ENCODE measurements at regions not wholly inside any gene's neighbourhood (a gene's known extent, or its start where the extent isn't known, plus 50 kb on each side); places are given as distances from the start of the nearest gene placed in this dataset.

GRCh38 chr6:14917109-14917910 is 328.6 kb upstream of the JARID2 start:
- Histone ChIP-seq H3K27ac (ENCODE audit: insufficient read depth, low read length) (no peak overlapping the region), H2AFZ (ENCODE audit: low read length) (no peak overlapping the region), H3K9ac (ENCODE audit: insufficient read depth, low read length) (no peak overlapping the region), H4K20me1 (ENCODE audit: control insufficient read depth, extremely low read depth, insufficient read depth, low read length) (no peaks in the 10 kb centered on the region), H3K9me3 (ENCODE audit: control insufficient read depth, insufficient read depth, low read depth, low read length) (no peaks in the 10 kb centered on the region), H3K4me3 (replicated peaks in 1 of 4; ENCODE audit: control extremely low read depth in 1 of 4, insufficient read depth in 1 of 4, low read depth in 3 of 4, low read length in 4 of 4) (no peak overlapping the region), H3K4me1 (ENCODE audit: control insufficient read depth, extremely low read depth, insufficient read depth, low read length) (no peaks in the 10 kb centered on the region), H3K36me3 (ENCODE audit: control insufficient read depth, insufficient read depth, low read length) (no peaks in the 10 kb centered on the region), H3K79me2 (ENCODE audit: control insufficient read depth, insufficient read depth, low read length) (no peaks in the 10 kb centered on the region), H3K27me3 (ENCODE audit: control insufficient read depth, insufficient read depth, low read length) (no peaks in the 10 kb centered on the region), H3K4me2 (ENCODE audit: extremely low read depth, insufficient read depth, low read length) (no peak overlapping the region)
- TF ChIP-seq, protein P1, sequence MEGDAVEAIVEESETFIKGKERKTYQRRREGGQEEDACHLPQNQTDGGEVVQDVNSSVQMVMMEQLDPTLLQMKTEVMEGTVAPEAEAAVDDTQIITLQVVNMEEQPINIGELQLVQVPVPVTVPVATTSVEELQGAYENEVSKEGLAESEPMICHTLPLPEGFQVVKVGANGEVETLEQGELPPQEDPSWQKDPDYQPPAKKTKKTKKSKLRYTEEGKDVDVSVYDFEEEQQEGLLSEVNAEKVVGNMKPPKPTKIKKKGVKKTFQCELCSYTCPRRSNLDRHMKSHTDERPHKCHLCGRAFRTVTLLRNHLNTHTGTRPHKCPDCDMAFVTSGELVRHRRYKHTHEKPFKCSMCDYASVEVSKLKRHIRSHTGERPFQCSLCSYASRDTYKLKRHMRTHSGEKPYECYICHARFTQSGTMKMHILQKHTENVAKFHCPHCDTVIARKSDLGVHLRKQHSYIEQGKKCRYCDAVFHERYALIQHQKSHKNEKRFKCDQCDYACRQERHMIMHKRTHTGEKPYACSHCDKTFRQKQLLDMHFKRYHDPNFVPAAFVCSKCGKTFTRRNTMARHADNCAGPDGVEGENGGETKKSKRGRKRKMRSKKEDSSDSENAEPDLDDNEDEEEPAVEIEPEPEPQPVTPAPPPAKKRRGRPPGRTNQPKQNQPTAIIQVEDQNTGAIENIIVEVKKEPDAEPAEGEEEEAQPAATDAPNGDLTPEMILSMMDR (conservative IDR thresholded peaks at IDR 0.05 in 1 of 2, IDR thresholded peaks at IDR 0.05 in 1 of 2; ENCODE audit: low read depth in 1 of 2, low read length in 2 of 2): no peak
- TF ChIP-seq EZH2 (IDR thresholded peaks at IDR 0.05; ENCODE audit: low read length, missing control alignments): no peak
- peak; percentile 29 to 71 for DNase-seq (ENCODE audit: low read depth in 2 of 2)

DNA sequence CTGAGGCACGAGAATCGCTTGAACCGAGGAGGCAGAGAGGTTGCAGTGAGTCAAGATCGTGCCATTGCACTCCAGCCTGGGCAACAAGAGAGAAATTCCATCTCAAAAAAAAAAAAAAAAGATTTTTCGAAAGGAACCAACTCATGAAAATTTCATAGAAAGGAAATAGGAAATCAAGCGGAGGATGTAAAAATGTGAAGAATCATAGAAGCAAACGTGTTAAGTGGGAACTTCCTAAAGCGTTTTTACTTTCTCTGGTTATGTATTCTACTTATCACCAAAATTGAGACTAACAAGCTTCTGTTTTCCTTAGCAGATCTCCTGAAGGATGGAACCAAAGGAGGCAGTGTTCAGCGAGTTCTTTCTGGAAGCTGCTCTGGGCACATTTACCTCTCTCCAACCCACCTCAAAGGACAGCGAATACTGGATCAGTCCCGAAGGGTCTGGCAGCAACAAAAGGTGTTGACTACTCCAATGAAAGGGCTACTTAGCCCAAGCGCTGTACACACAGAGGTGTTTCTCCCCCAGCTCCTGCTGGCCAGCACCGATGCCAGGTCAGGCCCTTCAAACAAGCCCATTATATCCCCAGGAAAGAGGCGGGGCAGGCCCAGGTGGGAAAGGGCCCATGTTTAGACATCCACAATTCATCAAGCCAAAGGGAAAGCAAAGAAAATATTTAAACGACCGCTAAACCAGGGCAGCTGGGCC is 327.5 kb upstream of the JARID2 start:
- Histone ChIP-seq H3K36me3 (ENCODE audit: control insufficient read depth, insufficient read depth, low read length) (no peaks in the 10 kb centered on the region), H3K9ac (ENCODE audit: insufficient read depth, low read length) (no peak overlapping the region), H3K4me2 (ENCODE audit: extremely low read depth, insufficient read depth, low read length) (no peak overlapping the region), H3K79me2 (ENCODE audit: control insufficient read depth, insufficient read depth, low read length) (no peaks in the 10 kb centered on the region), H3K4me3 (replicated peaks in 1 of 4; ENCODE audit: control extremely low read depth in 1 of 4, insufficient read depth in 1 of 4, low read depth in 3 of 4, low read length in 4 of 4) (no peak overlapping the region), H4K20me1 (ENCODE audit: control insufficient read depth, extremely low read depth, insufficient read depth, low read length) (no peaks in the 10 kb centered on the region), H3K9me3 (ENCODE audit: control insufficient read depth, insufficient read depth, low read depth, low read length) (no peaks in the 10 kb centered on the region), H2AFZ (ENCODE audit: low read length) (no peak overlapping the region), H3K27ac (ENCODE audit: insufficient read depth, low read length) (no peak overlapping the region), H3K27me3 (ENCODE audit: control insufficient read depth, insufficient read depth, low read length) (no peaks in the 10 kb centered on the region), H3K4me1 (ENCODE audit: control insufficient read depth, extremely low read depth, insufficient read depth, low read length) (no peaks in the 10 kb centered on the region)
- TF ChIP-seq, protein P1 (conservative IDR thresholded peaks at IDR 0.05 in 1 of 2, IDR thresholded peaks at IDR 0.05 in 1 of 2; ENCODE audit: low read depth in 1 of 2, low read length in 2 of 2): no peak
- no peak for TF ChIP-seq EZH2 (IDR thresholded peaks at IDR 0.05; ENCODE audit: low read length, missing control alignments)
- no peak for DNase-seq (ENCODE audit: low read depth in 2 of 2)

DNA sequence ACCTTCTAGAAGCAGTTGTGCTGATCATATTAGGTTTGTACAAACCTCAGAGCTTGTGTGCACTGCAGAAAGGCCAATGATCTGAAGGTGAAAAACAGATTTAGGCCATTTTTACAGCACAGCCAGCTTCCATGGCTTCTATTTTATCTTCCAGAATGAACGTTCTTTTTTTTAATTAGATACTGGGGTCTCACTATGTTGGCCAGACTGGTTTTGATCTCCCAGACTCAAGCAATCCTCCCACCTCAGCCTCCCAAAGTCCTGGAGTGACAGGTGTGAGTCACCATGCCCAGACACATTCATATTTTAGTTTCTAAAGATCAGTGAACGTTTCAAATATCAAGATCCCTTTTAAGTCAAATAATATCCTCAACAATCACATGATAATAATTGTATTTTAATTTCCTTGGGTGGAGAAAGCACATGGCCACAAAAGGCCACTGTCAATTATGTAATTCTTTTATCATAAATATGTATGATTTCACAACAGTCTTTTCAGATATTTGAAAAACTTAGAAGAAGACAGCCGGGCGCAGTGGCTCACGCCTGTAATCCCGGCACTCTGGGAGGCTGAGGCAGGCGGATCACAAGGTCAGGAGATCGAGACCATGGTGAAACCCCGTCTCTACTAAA is 326.7 kb upstream of the JARID2 start:
- no peaks in the 10 kb centered on the region for H3K4me1 ChIP-seq (ENCODE audit: control insufficient read depth, extremely low read depth, insufficient read depth, low read length)
- H3K36me3 ChIP-seq (ENCODE audit: control insufficient read depth, insufficient read depth, low read length): no peaks in the 10 kb centered on the region
- no peaks in the 10 kb centered on the region for H3K27me3 ChIP-seq (ENCODE audit: control insufficient read depth, insufficient read depth, low read length)
- no peaks in the 10 kb centered on the region for H3K9me3 ChIP-seq (ENCODE audit: control insufficient read depth, insufficient read depth, low read depth, low read length)
- H3K27ac ChIP-seq (ENCODE audit: insufficient read depth, low read length): no peak overlapping the region
- TF ChIP-seq EZH2 (IDR thresholded peaks at IDR 0.05; ENCODE audit: low read length, missing control alignments): no peak
- TF ChIP-seq, protein P1 (conservative IDR thresholded peaks at IDR 0.05 in 1 of 2, IDR thresholded peaks at IDR 0.05 in 1 of 2; ENCODE audit: low read depth in 1 of 2, low read length in 2 of 2): no peak
- no peaks in the 10 kb centered on the region for H3K79me2 ChIP-seq (ENCODE audit: control insufficient read depth, insufficient read depth, low read length)
- no peak for DNase-seq (ENCODE audit: low read depth in 2 of 2)
- H3K4me2 ChIP-seq (ENCODE audit: extremely low read depth, insufficient read depth, low read length): no peak overlapping the region
- H3K4me3 ChIP-seq (replicated peaks in 1 of 4; ENCODE audit: control extremely low read depth in 1 of 4, insufficient read depth in 1 of 4, low read depth in 3 of 4, low read length in 4 of 4): no peak overlapping the region
- no peak overlapping the region for H2AFZ ChIP-seq (ENCODE audit: low read length)
- H3K9ac ChIP-seq (ENCODE audit: insufficient read depth, low read length): no peak overlapping the region
- H4K20me1 ChIP-seq (ENCODE audit: control insufficient read depth, extremely low read depth, insufficient read depth, low read length): no peaks in the 10 kb centered on the region
